ENCODE measurements at regions not wholly inside any gene's neighbourhood (a gene's known extent, or its start where the extent isn't known, plus 50 kb on each side); places are given as distances from the start of the nearest gene placed in this dataset.
"Not testable (repeated sequence)": the region's sequence is repeated elsewhere in the genome, so short reads cannot be mapped to it uniquely, and the experiment has no call there.

DNA sequence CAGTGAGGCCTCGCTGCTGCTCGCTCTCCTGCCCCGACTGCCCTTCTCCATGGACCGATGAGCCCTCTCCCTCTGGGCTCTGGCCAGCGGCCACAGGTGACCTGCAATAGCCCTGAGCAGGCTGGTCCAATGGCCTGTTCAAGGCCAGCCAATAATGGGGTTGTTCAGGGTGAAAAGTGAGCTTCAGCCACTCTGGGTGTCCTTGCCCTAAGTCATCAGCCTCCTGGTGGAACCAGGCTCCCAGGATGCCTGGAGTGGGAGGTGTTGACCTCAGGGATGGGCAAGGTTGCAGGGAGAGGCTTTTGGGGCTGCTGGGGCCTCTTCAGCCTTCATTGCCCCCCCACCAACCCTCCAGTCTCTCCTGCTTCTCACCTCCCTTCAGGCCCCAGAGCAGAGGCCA is 79.7 kb downstream of the RFLNA start:
- peaks cover 30 to 94% (median 77%) of the 10 kb centered on the region in 3 donors for H3K36me3 ChIP-seq

GRCh38 chr12:124374147-124374546 is 79.3 kb downstream of the RFLNA start:
- intact Hi-C loops (cut with DNase I; ENCODE audit: low total_unique reads) = no loop called here
- Histone ChIP-seq H3K4me1 (peaks cover 11 to 46% (median 24%) of the 10 kb centered on the region in 4 donors), H3K36me3 (peaks cover 30 to 90% (median 77%) of the 10 kb centered on the region in 3 donors), H3K27ac (no peak overlapping the region), H3K4me3 (no peak overlapping the region), H3K27me3 (no peaks in the 10 kb centered on the region), H3K9me3 (no peaks in the 10 kb centered on the region)
- no peak for DNase-seq
- TF ChIP-seq, protein P1, sequence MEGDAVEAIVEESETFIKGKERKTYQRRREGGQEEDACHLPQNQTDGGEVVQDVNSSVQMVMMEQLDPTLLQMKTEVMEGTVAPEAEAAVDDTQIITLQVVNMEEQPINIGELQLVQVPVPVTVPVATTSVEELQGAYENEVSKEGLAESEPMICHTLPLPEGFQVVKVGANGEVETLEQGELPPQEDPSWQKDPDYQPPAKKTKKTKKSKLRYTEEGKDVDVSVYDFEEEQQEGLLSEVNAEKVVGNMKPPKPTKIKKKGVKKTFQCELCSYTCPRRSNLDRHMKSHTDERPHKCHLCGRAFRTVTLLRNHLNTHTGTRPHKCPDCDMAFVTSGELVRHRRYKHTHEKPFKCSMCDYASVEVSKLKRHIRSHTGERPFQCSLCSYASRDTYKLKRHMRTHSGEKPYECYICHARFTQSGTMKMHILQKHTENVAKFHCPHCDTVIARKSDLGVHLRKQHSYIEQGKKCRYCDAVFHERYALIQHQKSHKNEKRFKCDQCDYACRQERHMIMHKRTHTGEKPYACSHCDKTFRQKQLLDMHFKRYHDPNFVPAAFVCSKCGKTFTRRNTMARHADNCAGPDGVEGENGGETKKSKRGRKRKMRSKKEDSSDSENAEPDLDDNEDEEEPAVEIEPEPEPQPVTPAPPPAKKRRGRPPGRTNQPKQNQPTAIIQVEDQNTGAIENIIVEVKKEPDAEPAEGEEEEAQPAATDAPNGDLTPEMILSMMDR (IDR thresholded peaks at IDR 0.05) = no peak

More for the DNA sequence above, 79.7 kb downstream of the RFLNA start:
- no peaks in the 10 kb centered on the region for H3K27me3 ChIP-seq
- intact Hi-C loops (cut with DNase I; ENCODE audit: low total_unique reads) = no loop called here
- H3K27ac ChIP-seq = no peak overlapping the region
- no peak overlapping the region for H3K4me3 ChIP-seq
- DNase-seq = no peak
- no peaks in the 10 kb centered on the region for H3K9me3 ChIP-seq
- TF ChIP-seq, protein P1 (IDR thresholded peaks at IDR 0.05) = no peak
- peaks cover 10 to 46% (median 25%) of the 10 kb centered on the region in 4 donors for H3K4me1 ChIP-seq

GRCh38 chr12:124373701-124374100 is 78.8 kb downstream of the RFLNA start:
- H3K27ac ChIP-seq; H3K9me3 ChIP-seq; intact Hi-C loops (cut with DNase I; ENCODE audit: low total_unique reads); DNase-seq; H3K27me3 ChIP-seq; H3K4me3 ChIP-seq: not testable (repeated sequence)
- Histone ChIP-seq H3K36me3 (peaks cover 30 to 85% (median 77%) of the 10 kb centered on the region in 3 donors), H3K4me1 (peaks cover 13 to 46% (median 24%) of the 10 kb centered on the region in 4 donors)

GRCh38 chr12:124372831-124373230 is 77.9 kb downstream of the RFLNA start:
- intact Hi-C loops (cut with DNase I; ENCODE audit: low total_unique reads) = no loop called here
- TF ChIP-seq, protein P1 (IDR thresholded peaks at IDR 0.05) = no peak
- no peaks in the 10 kb centered on the region for H3K27me3 ChIP-seq
- H3K36me3 ChIP-seq = peaks cover 30 to 76% (median 70%) of the 10 kb centered on the region in 3 donors
- no peaks in the 10 kb centered on the region for H3K9me3 ChIP-seq
- DNase-seq = no peak
- H3K27ac ChIP-seq = no peak overlapping the region
- peaks cover 18 to 48% (median 29%) of the 10 kb centered on the region in 4 donors for H3K4me1 ChIP-seq
- H3K4me3 ChIP-seq = no peak overlapping the region

DNA sequence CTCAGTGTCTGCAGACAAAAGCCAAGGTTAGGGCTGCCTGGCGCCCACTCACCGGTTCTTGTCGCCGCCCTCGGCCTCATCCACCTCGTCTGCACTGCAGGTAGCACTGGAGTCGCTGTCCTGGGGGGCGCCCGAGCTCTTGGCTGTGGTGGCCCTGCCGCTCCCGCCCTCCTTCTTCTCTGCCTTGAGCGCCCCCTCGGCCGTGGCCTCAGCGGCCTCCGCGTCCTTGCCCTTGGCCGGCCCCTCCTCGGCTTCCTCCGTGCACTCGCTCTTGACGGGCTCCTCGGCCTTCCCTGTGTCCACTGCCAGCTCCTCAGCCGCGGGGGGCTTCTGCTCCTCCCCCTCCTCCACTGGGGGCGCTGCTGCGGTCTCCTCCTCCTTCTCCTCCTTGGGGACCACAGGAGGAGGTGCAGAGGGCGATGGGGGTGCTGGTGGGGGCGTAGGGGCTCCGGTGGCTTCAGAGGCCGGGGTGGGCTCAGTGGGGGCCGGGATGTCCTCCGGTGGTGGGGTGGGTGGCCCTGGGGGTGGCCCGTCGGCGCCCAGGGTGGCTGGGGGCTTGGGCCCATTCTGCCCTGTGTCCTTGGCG is 77.2 kb downstream of the RFLNA start:
- Histone ChIP-seq H3K27ac (peak overlapping the region in 1 of 2 donors; percentile 85), H3K4me3 (no peak overlapping the region), H3K4me1 (peaks cover 18 to 55% (median 34%) of the 10 kb centered on the region in 4 donors), H3K27me3 (no peaks in the 10 kb centered on the region), H3K9me3 (no peaks in the 10 kb centered on the region), H3K36me3 (peaks cover 26 to 72% (median 67%) of the 10 kb centered on the region in 3 donors)
- TF ChIP-seq, protein P1 (IDR thresholded peaks at IDR 0.05) = no peak
- intact Hi-C loops (cut with DNase I; ENCODE audit: low total_unique reads) = no loop called here
- DNase-seq = no peak

DNA sequence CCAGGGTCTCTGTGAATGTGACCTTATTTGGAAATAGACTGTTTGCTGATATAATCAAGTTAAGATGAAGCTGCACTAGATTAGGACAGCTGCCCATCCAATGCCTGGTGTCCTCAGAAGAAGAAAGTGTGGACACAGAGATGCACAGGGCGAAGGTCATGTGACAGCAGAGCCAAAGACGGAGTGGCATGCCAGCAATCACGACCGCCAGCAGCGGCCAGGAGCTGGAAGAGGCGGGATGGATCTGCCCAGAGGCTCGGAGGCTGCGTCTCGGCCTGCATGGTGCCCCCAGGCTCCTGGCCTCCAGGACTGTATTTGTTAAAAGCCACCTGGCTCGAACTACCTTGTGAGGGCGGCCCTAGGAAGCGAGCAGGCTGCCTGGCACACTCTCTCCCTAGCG is 76.5 kb downstream of the RFLNA start:
- peaks cover 18 to 60% (median 35%) of the 10 kb centered on the region in 4 donors for H3K4me1 ChIP-seq
- H3K27ac ChIP-seq = peak overlapping the region; percentile 85 to 90
- no peaks in the 10 kb centered on the region for H3K27me3 ChIP-seq
- intact Hi-C loops (cut with DNase I; ENCODE audit: low total_unique reads) = no loop called here
- H3K4me3 ChIP-seq = no peak overlapping the region
- TF ChIP-seq, protein P1 (IDR thresholded peaks at IDR 0.05) = no peak
- no peaks in the 10 kb centered on the region for H3K9me3 ChIP-seq
- DNase-seq = no peak
- peaks cover 19 to 72% (median 60%) of the 10 kb centered on the region in 3 donors for H3K36me3 ChIP-seq

All from tibial artery (tissue), 4 donors.